Endothelial cell of umbilical vein (primary cell): ENCODE measurements at regions not wholly inside any gene's neighbourhood (a gene's known extent, or its start where the extent isn't known, plus 50 kb on each side); places are given as distances from the start of the nearest gene placed in this dataset.

Source experiments
- EZH2 ChIP-seq: IDR thresholded peaks from 2 replicates; pipeline ENCODE4 v1.6.1; 2012; ENCODE audit warnings: borderline replicate concordance, low read depth, mild to moderate bottlenecking, moderate library complexity, low read length, inconsistent platforms; ENCODE audit not compliant: severe bottlenecking
- TF ChIP-seq, protein P1 (sequence below), 2 donors: IDR thresholded peaks; 1 replicate in 1 of 2; 2 replicates in 1 of 2; pipeline ENCODE4 v1.5.1; 2011; ENCODE audit warnings: low read length in 2 of 2, mild to moderate bottlenecking in 2 of 2, moderate library complexity in 2 of 2, control low read depth in 1 of 2, inconsistent platforms in 1 of 2, low read depth in 1 of 2; ENCODE audit not compliant: insufficient read depth in 1 of 2; ENCODE audit errors: extremely low read depth in 1 of 2

GRCh38 chr10:28912017-28912783 is 234.9 kb downstream of the BAMBI start:
- TF ChIP-seq EZH2, result no peak
- TF ChIP-seq, protein P1, sequence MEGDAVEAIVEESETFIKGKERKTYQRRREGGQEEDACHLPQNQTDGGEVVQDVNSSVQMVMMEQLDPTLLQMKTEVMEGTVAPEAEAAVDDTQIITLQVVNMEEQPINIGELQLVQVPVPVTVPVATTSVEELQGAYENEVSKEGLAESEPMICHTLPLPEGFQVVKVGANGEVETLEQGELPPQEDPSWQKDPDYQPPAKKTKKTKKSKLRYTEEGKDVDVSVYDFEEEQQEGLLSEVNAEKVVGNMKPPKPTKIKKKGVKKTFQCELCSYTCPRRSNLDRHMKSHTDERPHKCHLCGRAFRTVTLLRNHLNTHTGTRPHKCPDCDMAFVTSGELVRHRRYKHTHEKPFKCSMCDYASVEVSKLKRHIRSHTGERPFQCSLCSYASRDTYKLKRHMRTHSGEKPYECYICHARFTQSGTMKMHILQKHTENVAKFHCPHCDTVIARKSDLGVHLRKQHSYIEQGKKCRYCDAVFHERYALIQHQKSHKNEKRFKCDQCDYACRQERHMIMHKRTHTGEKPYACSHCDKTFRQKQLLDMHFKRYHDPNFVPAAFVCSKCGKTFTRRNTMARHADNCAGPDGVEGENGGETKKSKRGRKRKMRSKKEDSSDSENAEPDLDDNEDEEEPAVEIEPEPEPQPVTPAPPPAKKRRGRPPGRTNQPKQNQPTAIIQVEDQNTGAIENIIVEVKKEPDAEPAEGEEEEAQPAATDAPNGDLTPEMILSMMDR (IDR thresholded peaks at IDR 0.05; ENCODE audit: extremely low read depth in 1 of 2, insufficient read depth in 1 of 2, low read depth in 1 of 2, low read length in 2 of 2), result no peak
